Progenitor cell of endocrine pancreas (in vitro differentiated cells): ENCODE measurements at regions not wholly inside any gene's neighbourhood (a gene's known extent, or its start where the extent isn't known, plus 50 kb on each side); places are given as distances from the start of the nearest gene placed in this dataset.

ENCODE experiments used
- DNase-seq: peaks from one replicate; pipeline ENCODE4 v3.0.0; 2021; ENCODE audit warnings: low spot score; ENCODE audit not compliant: unreplicated experiment
- H3K27ac Mint-ChIP-seq: 2 replicates; pipeline ENCODE4 v1.8.0; 2021; ENCODE audit warnings: mild to moderate bottlenecking, moderate library complexity, mixed read lengths
- H3K27me3 Mint-ChIP-seq: 2 replicates; pipeline ENCODE4 v1.8.0; 2021; ENCODE audit warnings: mixed read lengths
- H3K36me3 Mint-ChIP-seq: 2 replicates; pipeline ENCODE4 v1.8.0; 2022; ENCODE audit warnings: mixed read lengths; ENCODE audit not compliant: insufficient read depth
- H3K4me1 Mint-ChIP-seq: 2 replicates; pipeline ENCODE4 v1.8.0; 2021; ENCODE audit warnings: low read depth, mixed read lengths
- H3K4me3 Mint-ChIP-seq: 2 replicates; pipeline ENCODE4 v1.8.0; 2021; ENCODE audit warnings: low read depth, mild to moderate bottlenecking, moderate library complexity, mixed read lengths
- H3K9me3 Mint-ChIP-seq: 2 replicates; pipeline ENCODE4 v1.8.0; 2021; ENCODE audit warnings: low read depth, mixed read lengths
- CTCF ChIP-seq: fragments of 200-600 bp; sonication (generic); IDR thresholded peaks from one replicate; pipeline ENCODE4 v1.5.0; 2021; ENCODE audit warnings: antibody characterized with exemption, mild to moderate bottlenecking; ENCODE audit not compliant: unreplicated experiment

GRCh38 chr15:97456521-97457202 is 503.8 kb upstream of the ARRDC4 start:
- Mint-ChIP-seq H3K27me3 (peaks cover 8% of the 10 kb centered on the region), H3K9me3 (no peaks in the 10 kb centered on the region), H3K4me3 (no peak overlapping the region), H3K4me1 (peaks cover 6% of the 10 kb centered on the region), H3K36me3 (no peaks in the 10 kb centered on the region), H3K27ac (no peak overlapping the region)
- no peak for TF ChIP-seq CTCF
- DNase-seq = no peak

DNA sequence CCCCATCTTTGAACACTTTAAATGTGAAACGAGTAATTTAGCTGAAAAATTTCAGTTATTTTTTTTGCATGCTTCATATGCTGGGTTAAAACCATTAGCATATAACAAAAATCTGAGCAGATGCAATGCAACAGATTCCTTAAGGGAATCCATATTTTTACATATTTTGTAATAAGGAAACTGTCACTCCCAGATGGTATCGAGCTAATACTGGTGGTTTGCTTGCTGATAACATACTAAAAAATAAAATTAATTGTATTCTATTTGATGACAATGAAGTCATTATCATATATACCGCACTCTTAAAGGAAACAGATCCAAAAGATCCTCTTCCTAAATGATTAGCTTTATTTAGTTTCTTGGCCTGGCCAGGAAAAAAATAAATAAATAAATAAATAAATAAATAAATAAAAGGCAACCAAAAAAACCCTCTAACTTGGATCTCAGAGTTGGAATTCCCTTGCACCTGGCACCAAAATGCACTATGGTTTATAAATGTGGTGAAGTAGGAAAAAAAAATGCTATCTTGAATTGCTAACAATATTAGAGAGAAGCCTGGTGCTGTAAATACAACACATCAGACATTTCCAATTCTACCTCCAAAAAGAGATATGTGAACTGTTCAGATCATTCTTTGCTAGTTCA is 503.2 kb upstream of the ARRDC4 start:
- Mint-ChIP-seq H3K27ac (no peak overlapping the region), H3K36me3 (no peaks in the 10 kb centered on the region), H3K9me3 (no peaks in the 10 kb centered on the region), H3K27me3 (peaks cover 8% of the 10 kb centered on the region), H3K4me3 (no peak overlapping the region), H3K4me1 (peaks cover 6% of the 10 kb centered on the region)
- DNase-seq = no peak
- no peak for TF ChIP-seq CTCF

- Mint-ChIP-seq H3K27ac (no peak overlapping the region), H3K9me3 (no peaks in the 10 kb centered on the region), H3K36me3 (no peaks in the 10 kb centered on the region), H3K4me1 (peaks cover 6% of the 10 kb centered on the region), H3K4me3 (no peak overlapping the region), H3K27me3 (peaks cover 8% of the 10 kb centered on the region)
- TF ChIP-seq CTCF = no peak
- no peak for DNase-seq
Observed at GRCh38 chr15:97459771-97460170, 500.7 kb upstream of the ARRDC4 start.

DNA sequence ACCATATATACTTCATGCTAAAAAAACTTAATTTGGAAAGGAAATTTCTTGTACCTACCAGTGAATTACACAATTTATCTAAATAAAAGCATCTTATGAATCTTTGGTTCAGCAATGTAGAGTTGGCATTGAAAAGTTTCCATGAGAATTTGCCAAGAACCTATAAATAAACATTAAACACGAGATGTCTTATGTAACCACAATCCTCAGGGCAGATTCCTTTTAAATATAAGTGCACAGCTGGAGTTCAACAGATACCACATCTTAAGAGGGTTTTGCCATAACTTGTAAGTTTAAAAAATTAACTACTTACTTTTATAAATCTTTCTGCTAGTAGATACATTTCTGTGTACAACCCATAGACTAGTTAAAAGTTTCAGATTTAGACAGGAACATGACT is 499.3 kb upstream of the ARRDC4 start:
- Mint-ChIP-seq H3K4me3 (no peak overlapping the region), H3K27ac (no peak overlapping the region), H3K9me3 (no peaks in the 10 kb centered on the region), H3K27me3 (peaks cover 8% of the 10 kb centered on the region), H3K4me1 (no peaks in the 10 kb centered on the region), H3K36me3 (no peaks in the 10 kb centered on the region)
- no peak for TF ChIP-seq CTCF
- DNase-seq = no peak

DNA sequence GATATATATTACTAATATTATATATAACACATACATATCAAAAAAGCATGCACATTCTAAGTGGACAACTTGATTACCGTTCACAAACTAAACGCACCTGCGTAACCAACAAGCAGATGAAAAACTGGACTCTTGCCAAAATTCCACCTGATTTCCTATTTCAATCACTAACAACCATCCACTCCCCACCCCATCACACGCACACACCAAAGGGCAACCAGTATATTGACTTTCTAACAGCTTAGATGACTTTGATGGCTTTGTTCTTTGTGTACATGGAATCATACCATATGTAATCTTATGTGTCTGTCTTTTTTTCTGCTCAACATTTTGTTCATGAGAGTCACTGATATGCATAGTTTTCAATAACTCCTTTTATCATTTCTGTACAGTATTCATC is 496.8 kb upstream of the ARRDC4 start:
- no peak overlapping the region for H3K27ac Mint-ChIP-seq
- H3K4me1 Mint-ChIP-seq = no peaks in the 10 kb centered on the region
- no peak overlapping the region for H3K4me3 Mint-ChIP-seq
- no peaks in the 10 kb centered on the region for H3K36me3 Mint-ChIP-seq
- TF ChIP-seq CTCF = no peak
- H3K9me3 Mint-ChIP-seq = no peaks in the 10 kb centered on the region
- no peak for DNase-seq
- peaks cover 12% of the 10 kb centered on the region for H3K27me3 Mint-ChIP-seq
